Ovary (tissue), 7 donors: ENCODE measurements at regions not wholly inside any gene's neighbourhood (a gene's known extent, or its start where the extent isn't known, plus 50 kb on each side); places are given as distances from the start of the nearest gene placed in this dataset.

ENCODE experiments used
- DNase-seq, 5 donors: peaks; one replicate each; pipeline ENCODE4 v3.0.0-alpha.2; 2019 to 2020
- H3K27ac ChIP-seq, 2 donors: fragments of 200-600 bp; one replicate each; pipeline versions ENCODE4 v1.5.1 to v1.8.0; 2019 to 2022
- H3K27me3 ChIP-seq: fragments of 200-600 bp; one replicate; pipeline ENCODE4 v1.8.0; 2022
- H3K36me3 ChIP-seq: fragments of 200-600 bp; sonication (generic); one replicate; pipeline ENCODE4 v1.5.1; 2019
- H3K4me1 ChIP-seq: one replicate; pipeline ENCODE4 v1.8.1; 2013; ENCODE audit warnings: mild to moderate bottlenecking, moderate library complexity; ENCODE audit not compliant: insufficient read depth
- H3K4me3 ChIP-seq: fragments of 200-600 bp; sonication (generic); one replicate; pipeline ENCODE4 v1.5.1; 2017
- H3K9me3 ChIP-seq, 2 donors: fragments of 200-600 bp in 1 of 2; sonication (generic) in 1 of 2; one replicate each; pipeline versions ENCODE4 v1.5.1 to v1.8.1; 2013 to 2019; ENCODE audit warnings: mild to moderate bottlenecking in 1 of 2, moderate library complexity in 1 of 2
- CTCF ChIP-seq, 3 donors: fragments of 450-650 bp in 2 of 3; fragments of 200-600 bp in 1 of 3; IDR thresholded peaks; one replicate each; pipeline versions ENCODE4 v1.5.1 to v1.8.0; 2016 to 2022; ENCODE audit warnings: antibody characterized with exemption in 3 of 3, mild to moderate bottlenecking in 1 of 3
- EP300 ChIP-seq: sonication (generic); formaldehyde crosslinking; IDR thresholded peaks from one replicate; pipeline ENCODE4 v1.6.1; 2017; ENCODE audit warnings: antibody characterized with exemption
- POLR2A ChIP-seq: fragments of 450-650 bp; IDR thresholded peaks from one replicate; pipeline ENCODE4 v1.6.1; 2017; ENCODE audit warnings: antibody characterized with exemption, mild to moderate bottlenecking, moderate library complexity
- WGBS, 3 donors: extraction: QIAGEN DNeasy Blood & Tissue Kit in 1 of 3; methylation state at CpG; one replicate each; pipeline versions ENCODE4 v1.1.5 to v1.1.7; 2013 to 2017; 5-methylcytosine and 5-hydroxymethylcytosine counted together
- intact Hi-C, 4 donors: fragments of 100-400 bp; cut with DNase I; formaldehyde crosslinking; loops; one replicate each; pipeline versions ENCODE4 v1.11.0 to v1.15.1; 2022 to 2023
- donor health status: DM: no; HTN: no; CAD: no; lungs with moderate emphysema.
- donor health status: DM: no; HTN: no; CAD: no.
- donor health status: Bipolar disorder and iron deficiency.
- donor health status: DM: no; HTN: no; CAD: no.
- donor health status: DM: yes; HTN: yes; CAD: no.

GRCh38 chr7:109354000-109354399 is 784.3 kb downstream of the DNAJB9 start:
- 72 to 83% (median 78%) methylated on average over 3 of the region's 3 CpGs for WGBS, 3 donors
- H3K27ac ChIP-seq: no peak overlapping the region
- no peak for TF ChIP-seq EP300
- TF ChIP-seq POLR2A: no peak
- no peak for TF ChIP-seq CTCF (IDR thresholded peaks at IDR 0.05)
- no peak overlapping the region for H3K4me3 ChIP-seq
- no peaks in the 10 kb centered on the region for H3K9me3 ChIP-seq
- no peaks in the 10 kb centered on the region for H3K4me1 ChIP-seq
- no peak for DNase-seq
- H3K27me3 ChIP-seq: no peaks in the 10 kb centered on the region
- no peaks in the 10 kb centered on the region for H3K36me3 ChIP-seq
- intact Hi-C loops: no loop called here

- intact Hi-C loops: no loop called here
- Histone ChIP-seq H3K36me3 (no peaks in the 10 kb centered on the region), H3K27me3 (no peaks in the 10 kb centered on the region), H3K27ac (no peak overlapping the region), H3K9me3 (no peaks in the 10 kb centered on the region), H3K4me3 (no peak overlapping the region), H3K4me1 (no peaks in the 10 kb centered on the region)
- TF ChIP-seq POLR2A (no peak), CTCF (IDR thresholded peaks at IDR 0.05) (no peak)
- DNase-seq: no peak
- 27 to 94% (median 91%) methylated on average over 1 of the region's 1 CpG for WGBS, 3 donors
Observed at GRCh38 chr7:109354552-109354951, 784.9 kb downstream of the DNAJB9 start.

GRCh38 chr7:109375823-109376222 is 806.1 kb downstream of the DNAJB9 start:
- intact Hi-C loops: no loop called here
- no peak overlapping the region for H3K4me3 ChIP-seq
- no peak for DNase-seq
- H3K9me3 ChIP-seq: no peaks in the 10 kb centered on the region
- no peak overlapping the region for H3K27ac ChIP-seq
- no peaks in the 10 kb centered on the region for H3K27me3 ChIP-seq
- H3K4me1 ChIP-seq: no peaks in the 10 kb centered on the region
- H3K36me3 ChIP-seq: no peaks in the 10 kb centered on the region
- no peak for TF ChIP-seq CTCF (IDR thresholded peaks at IDR 0.05)
- no peak for TF ChIP-seq EP300
- TF ChIP-seq POLR2A: no peak

- TF ChIP-seq EP300 (no peak), CTCF (IDR thresholded peaks at IDR 0.05) (no peak), POLR2A (no peak)
- Histone ChIP-seq H3K4me1 (no peaks in the 10 kb centered on the region), H3K9me3 (no peaks in the 10 kb centered on the region), H3K4me3 (no peak overlapping the region), H3K27ac (no peak overlapping the region), H3K36me3 (no peaks in the 10 kb centered on the region), H3K27me3 (no peaks in the 10 kb centered on the region)
- DNase-seq: no peak
- intact Hi-C loops: no loop called here
Observed at GRCh38 chr7:109376576-109376975, 806.9 kb downstream of the DNAJB9 start.
